NB4 (cell line): ENCODE measurements at regions not wholly inside any gene's neighbourhood (a gene's known extent, or its start where the extent isn't known, plus 50 kb on each side); places are given as distances from the start of the nearest gene placed in this dataset.

Experiments used
- POLR2A ChIP-seq: IDR thresholded peaks from 2 replicates; pipeline ENCODE4 v1.6.1; 2011; ENCODE audit warnings: mild to moderate bottlenecking; ENCODE audit not compliant: insufficient read length; ENCODE audit errors: extremely low read depth
- TF ChIP-seq, protein P1 (sequence below): IDR thresholded peaks from one replicate; pipeline ENCODE4 v1.5.1; 2012; ENCODE audit warnings: low read depth, low read length

- TF ChIP-seq, protein P1, sequence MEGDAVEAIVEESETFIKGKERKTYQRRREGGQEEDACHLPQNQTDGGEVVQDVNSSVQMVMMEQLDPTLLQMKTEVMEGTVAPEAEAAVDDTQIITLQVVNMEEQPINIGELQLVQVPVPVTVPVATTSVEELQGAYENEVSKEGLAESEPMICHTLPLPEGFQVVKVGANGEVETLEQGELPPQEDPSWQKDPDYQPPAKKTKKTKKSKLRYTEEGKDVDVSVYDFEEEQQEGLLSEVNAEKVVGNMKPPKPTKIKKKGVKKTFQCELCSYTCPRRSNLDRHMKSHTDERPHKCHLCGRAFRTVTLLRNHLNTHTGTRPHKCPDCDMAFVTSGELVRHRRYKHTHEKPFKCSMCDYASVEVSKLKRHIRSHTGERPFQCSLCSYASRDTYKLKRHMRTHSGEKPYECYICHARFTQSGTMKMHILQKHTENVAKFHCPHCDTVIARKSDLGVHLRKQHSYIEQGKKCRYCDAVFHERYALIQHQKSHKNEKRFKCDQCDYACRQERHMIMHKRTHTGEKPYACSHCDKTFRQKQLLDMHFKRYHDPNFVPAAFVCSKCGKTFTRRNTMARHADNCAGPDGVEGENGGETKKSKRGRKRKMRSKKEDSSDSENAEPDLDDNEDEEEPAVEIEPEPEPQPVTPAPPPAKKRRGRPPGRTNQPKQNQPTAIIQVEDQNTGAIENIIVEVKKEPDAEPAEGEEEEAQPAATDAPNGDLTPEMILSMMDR: no peak
- TF ChIP-seq POLR2A: no peak
Observed at GRCh38 chr1:163633366-163633765, 311.6 kb downstream of the NUF2 start.
